ENCODE measurements at regions not wholly inside any gene's neighbourhood (a gene's known extent, or its start where the extent isn't known, plus 50 kb on each side); places are given as distances from the start of the nearest gene placed in this dataset.

GRCh38 chr2:18959952-18960717 lies 370.8 kb upstream of the NT5C1B start:
- no peaks in the 10 kb centered on the region for H3K36me3 ChIP-seq (ENCODE audit: insufficient read depth, low read length)
- H3K27me3 ChIP-seq (ENCODE audit: insufficient read depth, low read depth, low read length): no peaks in the 10 kb centered on the region
- H4K20me1 ChIP-seq (ENCODE audit: insufficient read depth): no peaks in the 10 kb centered on the region
- no peak overlapping the region for H3K9ac ChIP-seq (ENCODE audit: low read length)
- H3K9me2 ChIP-seq (ENCODE audit: insufficient read depth, low read length): no peaks in the 10 kb centered on the region
- no peaks in the 10 kb centered on the region for H3K79me2 ChIP-seq (replicated peaks; ENCODE audit: insufficient read depth, low read length)
- no peak overlapping the region for H3K27ac ChIP-seq (ENCODE audit: low read length)
- H3K4me2 ChIP-seq (ENCODE audit: low read length): no peak overlapping the region
- no peak overlapping the region for H3K4me3 ChIP-seq (ENCODE audit: low read length)
- H3F3A ChIP-seq (ENCODE audit: insufficient read depth, low read length, poor library complexity, severe bottlenecking): no peaks in the 10 kb centered on the region
- H3K9me3 ChIP-seq (ENCODE audit: low read length): no peaks in the 10 kb centered on the region
- no peak for TF ChIP-seq SMC3 (conservative IDR thresholded peaks at IDR 0.05; ENCODE audit: poor library complexity)
- TF ChIP-seq EZH2 (IDR thresholded peaks at IDR 0.05; ENCODE audit: borderline replicate concordance, insufficient read depth, low read length, poor library complexity, severe bottlenecking): no peak
- H2AFZ ChIP-seq (ENCODE audit: low read depth, low read length): no peak overlapping the region

GRCh38 chr2:18959200-18959599 lies 369.8 kb upstream of the NT5C1B start:
- Histone ChIP-seq H3K79me2 (replicated peaks; ENCODE audit: insufficient read depth, low read length) (no peaks in the 10 kb centered on the region), H3K4me3 (ENCODE audit: low read length) (no peak overlapping the region), H3F3A (ENCODE audit: insufficient read depth, low read length, poor library complexity, severe bottlenecking) (no peaks in the 10 kb centered on the region), H2AFZ (ENCODE audit: low read depth, low read length) (no peak overlapping the region), H3K27ac (ENCODE audit: low read length) (no peak overlapping the region), H3K27me3 (ENCODE audit: insufficient read depth, low read depth, low read length) (no peaks in the 10 kb centered on the region), H4K20me1 (ENCODE audit: insufficient read depth) (no peaks in the 10 kb centered on the region), H3K9me3 (ENCODE audit: low read length) (no peaks in the 10 kb centered on the region), H3K9ac (ENCODE audit: low read length) (no peak overlapping the region), H3K4me2 (ENCODE audit: low read length) (no peak overlapping the region), H3K36me3 (ENCODE audit: insufficient read depth, low read length) (no peaks in the 10 kb centered on the region), H3K9me2 (ENCODE audit: insufficient read depth, low read length) (no peaks in the 10 kb centered on the region)
- TF ChIP-seq REST (IDR thresholded peaks at IDR 0.05; ENCODE audit: borderline replicate concordance) (no peak), RAD21 (conservative IDR thresholded peaks at IDR 0.05) (no peak), SMC3 (conservative IDR thresholded peaks at IDR 0.05; ENCODE audit: poor library complexity) (no peak), POLR2AphosphoS5 (IDR thresholded peaks at IDR 0.05) (no peak), EZH2 (IDR thresholded peaks at IDR 0.05; ENCODE audit: borderline replicate concordance, insufficient read depth, low read length, poor library complexity, severe bottlenecking) (no peak), MXI1 (conservative IDR thresholded peaks at IDR 0.05; ENCODE audit: poor library complexity, severe bottlenecking) (no peak)

GRCh38 chr2:18957909-18958308 lies 368.5 kb upstream of the NT5C1B start:
- no peaks in the 10 kb centered on the region for H3K36me3 ChIP-seq (ENCODE audit: insufficient read depth, low read length)
- no peaks in the 10 kb centered on the region for H3K9me2 ChIP-seq (ENCODE audit: insufficient read depth, low read length)
- H3K4me2 ChIP-seq (ENCODE audit: low read length): no peak overlapping the region
- H3K9ac ChIP-seq (ENCODE audit: low read length): no peak overlapping the region
- H3K27me3 ChIP-seq (ENCODE audit: insufficient read depth, low read depth, low read length): no peaks in the 10 kb centered on the region
- H4K20me1 ChIP-seq (ENCODE audit: insufficient read depth): no peaks in the 10 kb centered on the region
- H2AFZ ChIP-seq (ENCODE audit: low read depth, low read length): no peak overlapping the region
- no peaks in the 10 kb centered on the region for H3K79me2 ChIP-seq (replicated peaks; ENCODE audit: insufficient read depth, low read length)
- no peak overlapping the region for H3K4me3 ChIP-seq (ENCODE audit: low read length)
- H3F3A ChIP-seq (ENCODE audit: insufficient read depth, low read length, poor library complexity, severe bottlenecking): no peaks in the 10 kb centered on the region
- no peak for TF ChIP-seq POLR2AphosphoS5 (IDR thresholded peaks at IDR 0.05)
- TF ChIP-seq CTCF (IDR thresholded peaks at IDR 0.05; ENCODE audit: poor library complexity, severe bottlenecking): no peak
- no peak for TF ChIP-seq EZH2 (IDR thresholded peaks at IDR 0.05; ENCODE audit: borderline replicate concordance, insufficient read depth, low read length, poor library complexity, severe bottlenecking)
- no peak for TF ChIP-seq MXI1 (conservative IDR thresholded peaks at IDR 0.05; ENCODE audit: poor library complexity, severe bottlenecking)
- TF ChIP-seq SMC3 (conservative IDR thresholded peaks at IDR 0.05; ENCODE audit: poor library complexity): no peak
- no peak for TF ChIP-seq TAF1 (IDR thresholded peaks at IDR 0.05; ENCODE audit: low read depth)
- no peak for TF ChIP-seq REST (IDR thresholded peaks at IDR 0.05; ENCODE audit: borderline replicate concordance)
- TF ChIP-seq RAD21 (conservative IDR thresholded peaks at IDR 0.05): no peak
- H3K27ac ChIP-seq (ENCODE audit: low read length): no peak overlapping the region
- no peaks in the 10 kb centered on the region for H3K9me3 ChIP-seq (ENCODE audit: low read length)

All from neural cell (in vitro differentiated cells).